ENCODE measurements at regions not wholly inside any gene's neighbourhood (a gene's known extent, or its start where the extent isn't known, plus 50 kb on each side); places are given as distances from the start of the nearest gene placed in this dataset.

GRCh38 chr12:78645956-78646355 lies 218.6 kb upstream of the SYT1 start:
- TF ChIP-seq CTCF (conservative IDR thresholded peaks at IDR 0.05; ENCODE audit: low read depth, low read length), result no peak
- no peak for TF ChIP-seq EZH2 (IDR thresholded peaks at IDR 0.05; ENCODE audit: low read length, unreplicated experiment)
